SKM-1 treated with dmso at 0.1 percent for 144 hours (cell line): ENCODE measurements at regions not wholly inside any gene's neighbourhood (a gene's known extent, or its start where the extent isn't known, plus 50 kb on each side); places are given as distances from the start of the nearest gene placed in this dataset.
"Not testable (repeated sequence)": the region's sequence is repeated elsewhere in the genome, so short reads cannot be mapped to it uniquely, and the experiment has no call there.

Experiments
- DNase-seq: peaks from one replicate; lab custom pipeline; 2025; ENCODE audit not compliant: unreplicated experiment; lab: John Stamatoyannopoulos, UW

DNA sequence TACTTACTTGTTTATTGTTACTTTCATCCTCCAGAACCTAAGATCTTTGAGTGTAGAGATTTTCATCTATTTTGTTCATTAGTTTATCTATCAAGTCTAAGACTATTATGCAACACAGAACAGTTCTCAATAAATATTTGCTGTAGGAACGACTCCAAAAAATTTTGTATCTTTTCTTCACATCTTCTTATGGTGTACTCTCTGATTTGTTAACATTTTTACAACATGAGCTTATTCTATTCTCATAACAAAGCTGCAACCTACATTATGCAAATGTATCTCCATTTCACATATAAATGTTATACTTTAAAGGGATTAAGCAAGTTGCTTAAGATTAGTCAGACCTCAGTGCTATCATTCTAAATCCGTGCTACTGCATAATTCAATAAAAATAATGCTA is 514.2 kb upstream of the ZP4 start:
- no peak for DNase-seq

- no peak for DNase-seq
These were observed 513.8 kb upstream of the ZP4 start for GRCh38 chr1:238404481-238404880.

DNA sequence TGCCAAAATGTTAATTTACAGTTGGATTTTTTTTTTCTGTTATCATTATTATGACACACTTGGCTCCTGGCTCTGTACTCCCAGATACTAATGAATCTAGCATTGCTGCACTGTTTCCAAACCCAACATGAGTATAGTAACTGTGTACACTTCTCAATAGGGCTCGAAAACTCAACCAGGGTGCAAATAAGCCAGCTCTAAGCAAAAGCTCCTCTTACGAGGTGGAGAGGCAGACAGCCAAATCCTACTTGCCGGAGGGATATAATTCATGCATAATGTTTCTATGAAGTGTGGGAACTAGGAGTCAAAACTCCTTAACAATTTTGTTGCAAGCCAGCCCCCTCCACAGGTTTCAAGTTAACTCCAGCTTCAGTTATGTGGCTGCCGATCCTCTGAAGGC is 510.4 kb upstream of the ZP4 start:
- no peak for DNase-seq

- no peak for DNase-seq
These were observed 508.8 kb upstream of the ZP4 start for GRCh38 chr1:238399558-238399957.

DNA sequence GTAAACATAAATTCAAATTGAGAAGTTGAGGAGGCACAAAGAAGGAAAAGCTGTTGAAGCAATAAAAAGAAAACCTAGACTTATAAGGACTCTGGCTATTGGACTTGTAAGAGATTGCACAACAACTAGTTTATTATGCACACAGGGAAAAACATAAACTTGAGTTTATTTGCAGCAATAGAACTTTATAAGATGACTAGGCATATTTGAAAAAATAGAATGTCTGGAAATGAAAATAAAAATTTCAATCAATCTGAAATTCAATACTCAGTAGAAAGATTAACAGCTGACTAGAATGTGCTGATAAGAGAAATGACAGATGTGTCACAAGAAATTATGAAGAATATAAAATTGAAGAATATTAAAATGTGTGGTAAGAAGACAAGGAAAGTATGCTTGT is 505.4 kb upstream of the ZP4 start:
- no peak for DNase-seq

GRCh38 chr1:238384381-238384780 is 493.7 kb upstream of the ZP4 start:
- no peak for DNase-seq

- no peak for DNase-seq
These were observed 489.4 kb upstream of the ZP4 start for GRCh38 chr1:238380167-238380566.

DNA sequence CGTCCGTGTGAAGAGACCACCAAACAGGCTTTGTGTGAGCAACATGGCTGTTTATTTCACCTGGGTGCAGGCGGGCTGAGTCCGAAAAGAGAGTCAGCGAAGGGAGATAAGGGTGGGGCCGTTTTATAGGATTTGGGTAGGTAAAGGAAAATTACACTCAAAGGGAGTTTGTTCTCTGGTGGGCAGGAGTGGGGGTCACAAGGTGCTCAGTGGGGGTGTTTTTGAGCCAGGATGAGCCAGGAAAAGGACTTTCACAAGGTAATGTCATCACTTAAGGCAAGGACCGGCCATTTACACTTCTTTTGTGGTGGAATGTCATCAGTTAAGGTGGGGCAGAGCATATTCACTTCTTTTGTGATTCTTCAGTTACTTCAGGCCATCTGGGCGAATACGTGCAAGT is 488.7 kb upstream of the ZP4 start:
- DNase-seq: not testable (repeated sequence)

DNA sequence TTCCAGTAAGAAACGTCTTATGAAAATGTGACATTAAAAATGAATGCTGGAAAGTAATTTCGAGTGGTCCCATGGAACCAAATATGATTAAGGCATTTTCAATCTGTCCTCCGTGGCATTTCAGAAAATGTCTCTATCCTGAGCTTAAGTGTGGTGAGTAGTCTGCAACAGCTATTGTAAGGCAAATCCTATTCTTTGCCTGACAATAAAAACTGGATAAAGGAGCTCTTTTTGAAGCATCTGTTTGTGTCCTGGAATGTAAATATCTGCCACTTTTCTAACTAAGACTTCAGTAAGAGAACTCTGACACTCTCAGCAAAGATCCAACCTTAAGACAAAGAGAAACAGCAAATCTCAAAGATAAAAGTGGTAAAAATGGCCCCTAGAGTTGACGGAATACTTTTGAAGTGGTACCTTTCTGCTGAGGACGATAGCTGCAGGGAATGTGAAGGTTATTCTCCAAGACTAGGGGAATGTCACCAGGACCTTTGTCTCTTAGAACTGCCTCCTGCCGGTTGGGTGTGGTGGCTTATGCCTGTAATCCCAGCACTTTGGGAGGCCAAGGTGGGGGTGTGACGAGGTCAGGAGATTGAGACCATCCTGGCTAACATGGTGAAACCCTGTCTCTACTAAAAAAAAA is 486.7 kb upstream of the ZP4 start:
- DNase-seq: no peak

GRCh38 chr1:238370599-238370998 is 479.9 kb upstream of the ZP4 start:
- DNase-seq: no peak

DNA sequence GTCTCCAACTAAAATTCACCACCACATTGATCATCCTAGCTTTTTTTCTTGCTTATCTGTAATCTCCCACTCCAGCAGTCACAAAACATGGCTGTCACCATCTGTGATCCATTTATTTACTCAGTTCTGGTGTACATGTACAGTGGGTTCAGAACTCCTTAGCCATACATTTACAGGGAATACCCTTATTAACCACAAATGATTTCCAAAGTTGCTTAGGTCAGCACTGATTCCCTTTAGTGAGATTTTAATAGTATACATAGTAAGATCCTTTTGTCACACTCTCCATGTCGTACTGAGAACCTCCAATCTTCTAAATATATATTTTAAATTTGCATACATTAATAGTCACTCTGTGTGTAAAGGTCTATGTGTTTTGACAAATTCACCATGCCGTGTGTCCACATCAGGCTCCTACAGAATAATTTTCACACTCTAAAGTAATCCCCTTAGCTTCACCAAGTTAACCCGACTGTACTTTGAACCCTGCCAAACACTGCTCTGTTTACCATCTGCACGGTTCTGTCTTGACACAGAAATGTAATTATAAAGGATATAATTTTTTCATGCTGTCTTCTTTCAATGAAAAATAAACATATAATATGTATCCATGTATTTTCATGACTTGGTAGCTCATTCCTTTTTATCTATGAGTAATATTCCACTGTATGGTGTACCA is 473.6 kb upstream of the ZP4 start:
- no peak for DNase-seq

GRCh38 chr1:238360474-238360873 is 469.8 kb upstream of the ZP4 start:
- DNase-seq: no peak

GRCh38 chr1:238350471-238350870 is 459.7 kb upstream of the ZP4 start:
- no peak for DNase-seq

DNA sequence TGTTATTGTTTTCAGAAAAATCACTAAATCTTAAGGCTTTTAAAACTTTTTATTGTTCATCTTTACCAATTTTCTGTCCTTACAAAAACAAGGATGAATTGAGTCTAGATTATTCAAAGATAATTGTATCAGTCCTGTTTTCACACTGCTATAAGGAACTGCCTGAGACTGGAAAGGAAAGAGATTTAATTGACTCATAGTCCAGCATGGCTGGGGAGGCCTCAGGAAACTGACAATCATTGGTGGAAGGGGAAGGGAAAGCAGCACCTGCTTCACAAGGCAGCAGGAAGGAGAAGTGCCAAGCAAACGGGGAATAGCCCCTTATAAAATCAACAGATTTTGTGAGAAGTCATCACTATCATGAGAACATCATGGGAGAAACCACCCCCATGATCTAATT is 455.6 kb upstream of the ZP4 start:
- DNase-seq: no peak

GRCh38 chr1:238345837-238346236 is 455.1 kb upstream of the ZP4 start:
- DNase-seq: no peak

DNA sequence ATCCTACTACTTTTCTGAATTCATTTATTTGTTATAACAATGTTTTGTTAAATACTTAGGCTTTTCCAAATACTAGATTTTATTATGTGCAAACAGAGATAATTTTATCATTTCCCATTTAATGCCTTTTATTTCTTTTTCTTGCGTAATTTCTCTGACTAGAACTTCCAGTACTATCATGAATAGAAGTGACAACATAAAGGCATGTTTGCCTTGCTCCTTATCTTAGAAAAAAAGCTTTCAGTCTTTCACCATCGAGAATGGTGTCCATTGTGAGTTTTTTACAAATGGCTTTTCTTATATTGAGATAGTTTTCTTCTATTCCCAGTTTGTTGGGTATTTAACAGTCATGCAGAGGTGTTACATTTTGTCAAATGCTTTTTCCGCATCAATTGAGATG is 453.1 kb upstream of the ZP4 start:
- no peak for DNase-seq

DNA sequence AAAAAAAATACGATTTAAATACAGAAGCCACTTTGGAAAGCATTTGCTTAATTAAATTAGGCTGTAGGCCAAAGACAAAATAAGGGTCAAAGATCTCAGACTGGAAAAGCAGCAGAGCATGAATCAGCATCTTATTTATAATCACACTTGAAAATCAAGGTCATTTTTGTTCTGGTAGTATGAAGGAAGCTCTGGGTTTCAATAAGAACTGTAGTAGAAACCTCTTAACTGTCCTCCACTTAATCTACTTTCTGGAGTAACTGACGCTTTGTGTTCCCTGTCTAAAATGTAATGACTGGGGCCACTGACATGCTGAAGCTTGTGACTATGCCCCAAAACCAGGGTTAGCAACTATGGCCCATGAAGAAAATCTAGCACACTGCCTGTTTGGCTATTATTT is 450.7 kb upstream of the ZP4 start:
- DNase-seq: no peak

DNA sequence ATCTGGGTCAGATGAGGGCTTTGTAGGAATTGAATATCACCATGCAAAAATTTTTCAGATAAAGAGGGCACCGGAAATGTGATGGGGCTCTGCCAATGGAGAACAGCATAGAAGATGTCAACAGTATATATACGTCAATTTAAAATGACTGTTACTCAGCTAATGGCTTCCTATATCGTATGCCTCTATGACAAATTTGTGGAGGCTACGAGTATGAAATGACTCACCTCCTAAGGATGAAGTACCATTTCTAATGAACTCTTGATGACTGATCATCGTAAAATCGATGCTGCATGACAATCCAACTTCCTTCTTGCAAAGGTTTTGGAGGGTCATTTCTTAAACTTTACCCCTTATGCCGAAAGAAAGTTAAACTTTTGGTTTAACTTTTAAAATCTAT is 450.3 kb upstream of the ZP4 start:
- DNase-seq: no peak

- DNase-seq: no peak
These were observed 445.8 kb upstream of the ZP4 start for GRCh38 chr1:238336531-238336930.

GRCh38 chr1:238334170-238334569 is 443.4 kb upstream of the ZP4 start:
- DNase-seq: no peak

DNA sequence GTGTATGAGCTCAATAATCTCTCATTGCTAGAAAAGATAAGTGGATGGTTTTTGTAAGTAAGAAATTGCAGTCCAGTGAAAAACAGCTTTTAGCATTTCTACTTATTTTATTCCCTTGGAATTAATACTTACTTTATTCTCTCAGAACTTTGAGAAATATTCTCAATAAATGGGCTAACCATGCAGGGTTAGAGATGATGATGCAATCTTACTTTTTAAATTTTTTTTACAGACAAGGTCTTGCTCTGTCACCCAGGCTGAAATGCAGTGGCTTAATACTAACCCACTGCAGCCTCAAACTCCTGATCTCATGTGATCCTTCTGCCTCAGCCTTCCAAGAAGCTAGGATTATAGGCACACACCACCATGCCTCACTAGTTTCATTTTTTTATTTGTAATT is 440.8 kb upstream of the ZP4 start:
- no peak for DNase-seq

DNA sequence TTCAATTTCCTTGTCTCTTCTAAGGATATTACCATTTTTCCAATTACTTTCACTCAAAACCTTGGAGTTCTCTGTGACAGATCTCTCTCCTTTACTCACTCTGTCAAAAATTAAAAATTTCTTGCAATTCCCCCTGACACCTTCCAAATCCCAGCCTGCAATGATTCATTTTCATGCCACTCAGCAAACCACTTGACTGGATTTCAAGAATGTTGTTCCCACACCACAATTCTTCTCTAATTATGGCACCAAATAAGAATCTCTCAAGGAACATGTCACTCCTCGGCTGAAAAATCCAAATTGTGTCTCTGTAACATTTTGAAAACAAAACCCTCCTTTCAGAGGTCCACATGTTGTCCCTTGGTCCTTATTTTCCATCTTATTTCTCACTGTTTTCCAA is 438.9 kb upstream of the ZP4 start:
- DNase-seq: no peak

GRCh38 chr1:238327033-238327432 is 436.3 kb upstream of the ZP4 start:
- not testable (repeated sequence) for DNase-seq
